Erythroblast (primary cell): ENCODE measurements at regions not wholly inside any gene's neighbourhood (a gene's known extent, or its start where the extent isn't known, plus 50 kb on each side); places are given as distances from the start of the nearest gene placed in this dataset.

ENCODE experiments used
- GATA1 ChIP-seq: IDR thresholded peaks from 2 replicates; pipeline ENCODE4 v1.6.1; 2011; ENCODE audit warnings: low read depth, mild to moderate bottlenecking, control low read depth, low read length, moderate library complexity
- POLR2A ChIP-seq: IDR thresholded peaks from 2 replicates; pipeline ENCODE4 v1.6.1; 2011; ENCODE audit warnings: mild to moderate bottlenecking, low read length

DNA sequence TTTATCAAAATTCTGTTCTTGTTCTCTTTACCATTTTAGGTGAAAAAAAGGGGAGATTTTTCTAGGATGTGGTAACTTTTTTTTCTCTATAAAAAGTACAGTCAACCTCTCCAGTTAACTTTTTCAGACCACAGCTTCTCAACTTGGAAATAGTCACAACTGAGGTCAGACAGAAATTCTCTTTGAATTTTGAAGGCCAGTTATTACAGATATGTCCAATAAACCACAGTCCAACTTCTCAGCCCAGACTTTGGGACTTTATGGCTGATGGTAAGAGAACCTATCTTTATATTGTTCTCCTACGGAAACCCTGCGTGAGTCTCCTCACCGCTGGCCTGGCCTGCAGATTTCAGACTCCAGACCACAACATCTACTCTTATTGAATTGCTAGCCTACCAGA lies 176.7 kb downstream of the DACT1 start:
- TF ChIP-seq POLR2A: no peak
- TF ChIP-seq GATA1: no peak
